ENCODE measurements at regions not wholly inside any gene's neighbourhood (a gene's known extent, or its start where the extent isn't known, plus 50 kb on each side); places are given as distances from the start of the nearest gene placed in this dataset.
"Not testable (repeated sequence)": the region's sequence is repeated elsewhere in the genome, so short reads cannot be mapped to it uniquely, and the experiment has no call there.

DNA sequence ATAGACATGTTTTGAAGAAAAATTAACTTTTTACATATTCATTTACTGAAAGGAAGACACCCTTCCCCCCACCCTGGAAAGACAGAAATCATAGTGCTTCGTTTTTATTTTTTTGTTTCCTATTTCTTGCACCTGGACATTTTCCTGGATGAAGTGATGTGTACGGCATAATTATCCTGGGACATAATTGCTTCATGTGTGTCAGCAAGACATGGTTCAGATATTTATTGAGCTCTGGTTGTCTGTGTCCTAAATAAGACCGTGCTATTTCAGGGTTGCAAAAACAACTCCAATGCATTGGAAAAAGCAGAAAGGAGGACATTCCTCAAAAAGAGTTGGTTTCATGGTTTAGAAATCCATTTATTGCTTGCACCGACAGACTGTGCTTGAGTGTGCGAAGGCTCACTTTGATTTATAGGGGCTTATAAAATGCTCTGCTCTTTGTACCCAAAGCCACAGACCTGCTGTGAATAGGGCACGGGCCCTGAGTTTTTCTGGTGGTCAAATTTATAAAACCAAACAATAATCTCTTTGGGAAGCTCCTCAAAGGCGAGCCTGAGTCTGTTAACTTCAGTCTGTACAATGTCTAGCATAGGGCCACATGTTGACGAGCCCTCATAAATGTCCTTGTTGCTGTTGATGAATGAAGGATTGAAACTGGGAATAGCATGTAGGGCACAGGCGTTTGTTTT lies 179.5 kb downstream of the SOX4 start:
- DNase-seq: no peak

DNA sequence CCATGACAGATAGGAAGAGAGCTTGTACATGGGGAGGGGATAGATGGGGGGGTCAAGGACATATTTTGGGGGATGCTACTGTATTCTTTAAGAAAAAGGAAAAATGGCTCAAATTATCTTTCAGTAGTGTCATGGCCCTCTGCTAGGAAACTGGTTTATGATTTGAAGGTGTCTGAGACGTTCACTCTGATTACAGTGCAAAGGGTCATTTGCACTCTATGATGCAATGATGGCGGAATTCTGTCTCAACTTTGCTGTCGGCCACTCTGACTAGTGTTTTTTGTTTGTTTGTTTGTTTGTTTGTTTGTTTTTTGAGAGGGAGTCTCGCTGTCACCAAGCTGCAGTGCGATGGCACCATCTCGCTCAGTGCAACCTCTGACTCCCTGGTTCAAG lies 180.0 kb downstream of the SOX4 start:
- no peak for DNase-seq

DNA sequence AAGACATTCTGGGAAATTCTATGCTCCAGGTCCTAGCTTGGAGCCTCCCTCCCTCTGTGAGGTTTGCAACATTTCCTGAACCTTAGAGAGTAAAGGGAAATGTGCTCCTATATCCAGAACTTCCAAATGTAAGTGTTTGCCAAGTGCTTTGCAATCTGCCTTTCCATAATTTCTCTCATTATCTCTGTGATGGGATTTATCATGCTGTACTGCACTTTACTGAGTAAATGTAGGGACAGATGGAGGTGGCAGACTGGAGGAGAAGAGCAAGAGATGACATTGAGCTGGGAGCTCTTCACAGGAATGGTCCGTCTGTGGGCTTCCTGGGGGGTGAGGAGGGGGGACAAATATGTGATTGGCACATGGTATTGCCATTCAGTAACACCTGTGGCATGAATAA lies 184.3 kb downstream of the SOX4 start:
- DNase-seq: no peak

DNA sequence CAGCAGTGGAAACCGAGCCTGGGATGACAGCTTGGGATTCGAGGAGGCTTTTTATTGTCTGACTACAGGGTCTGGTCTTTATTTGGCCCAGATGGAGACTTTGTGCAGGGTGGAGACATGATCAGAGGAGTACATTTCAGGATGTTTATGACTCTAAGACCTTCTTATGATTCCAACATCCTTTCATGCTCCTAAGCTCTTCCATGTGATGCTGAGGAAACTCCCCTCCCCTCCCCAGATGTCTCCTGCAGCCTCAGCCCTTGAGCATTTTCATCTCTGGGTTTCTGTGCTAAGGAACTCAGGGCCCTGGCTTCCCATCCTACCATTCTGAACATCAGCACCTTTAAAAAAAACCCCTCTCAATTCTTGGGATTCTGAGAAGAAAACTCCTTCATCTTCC lies 186.6 kb downstream of the SOX4 start:
- no peak for DNase-seq

DNA sequence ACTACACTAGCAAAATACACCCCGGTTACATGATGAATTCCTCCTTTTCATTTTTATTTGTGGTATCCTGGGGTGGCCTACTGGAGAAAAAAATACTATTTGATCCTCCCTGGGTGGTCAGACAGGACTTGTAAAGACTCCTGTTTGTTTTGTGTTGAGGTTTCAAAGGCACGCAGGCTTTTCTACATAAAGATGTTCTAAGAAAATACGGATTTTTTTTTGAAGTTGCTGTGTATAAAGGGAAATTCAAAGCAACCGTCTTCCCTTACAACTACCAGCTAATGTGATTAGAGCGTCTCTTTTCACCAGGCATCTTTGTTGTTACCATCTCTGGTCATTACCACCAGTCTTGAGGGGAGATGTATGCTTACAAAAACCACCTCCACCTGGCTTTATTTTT lies 187.1 kb downstream of the SOX4 start:
- no peak for DNase-seq

DNA sequence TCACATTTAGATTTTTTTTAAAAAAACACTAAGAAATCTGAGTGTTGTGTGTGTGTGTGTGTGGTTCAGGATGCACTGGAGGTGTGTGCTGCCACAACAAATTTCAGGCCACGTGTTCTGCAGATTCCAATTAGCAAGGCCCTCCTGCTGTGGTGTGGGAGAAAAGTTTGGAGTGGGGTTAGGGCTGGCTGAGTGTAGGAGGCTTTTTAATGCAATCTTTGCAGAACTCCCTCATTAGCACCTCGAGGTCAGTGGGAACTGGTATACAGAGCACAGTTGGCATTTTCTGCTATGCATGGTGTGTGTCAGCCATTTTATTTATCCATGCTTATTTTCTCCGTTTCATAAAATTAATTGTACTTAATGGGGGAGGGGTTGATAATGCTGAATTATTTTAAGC lies 187.6 kb downstream of the SOX4 start:
- DNase-seq: no peak

DNA sequence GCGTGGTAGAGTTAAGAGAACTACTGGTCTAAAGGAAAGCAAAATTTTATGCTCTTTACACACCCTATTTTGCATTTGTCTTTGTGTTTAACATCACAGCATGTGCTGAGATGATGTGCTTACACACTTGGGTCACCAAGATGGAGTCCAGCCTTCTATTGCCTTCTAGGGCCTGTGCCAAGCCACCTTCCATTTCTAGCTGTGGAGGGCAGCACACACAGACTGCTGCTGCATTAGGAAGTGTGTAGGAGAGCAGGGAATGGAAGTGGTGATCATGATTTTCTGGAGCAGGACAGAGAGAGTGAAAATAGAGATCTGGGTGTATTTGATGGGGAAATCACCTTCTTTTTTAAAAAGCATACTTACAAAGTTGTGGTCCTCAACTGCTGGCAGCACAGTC lies 191.6 kb downstream of the SOX4 start:
- DNase-seq: no peak

DNA sequence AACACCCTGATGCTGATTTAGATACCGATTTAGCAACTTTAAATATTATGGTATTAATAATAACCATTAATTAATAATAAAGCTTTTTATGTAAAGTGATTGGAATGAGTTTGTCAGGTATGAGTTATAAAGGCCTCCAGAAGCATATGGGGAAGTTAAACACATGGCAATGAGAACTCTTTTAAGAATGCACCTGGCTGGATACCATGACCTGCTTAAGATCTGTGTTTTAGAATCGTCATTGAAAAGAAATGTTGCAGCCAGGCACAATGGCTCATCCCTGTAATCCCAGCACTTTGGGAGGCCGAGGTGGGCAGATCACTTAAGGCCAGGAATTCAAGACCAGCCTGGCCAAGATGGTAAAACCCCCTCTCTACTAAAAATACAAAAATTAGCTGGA lies 197.5 kb downstream of the SOX4 start:
- no peak for DNase-seq

DNA sequence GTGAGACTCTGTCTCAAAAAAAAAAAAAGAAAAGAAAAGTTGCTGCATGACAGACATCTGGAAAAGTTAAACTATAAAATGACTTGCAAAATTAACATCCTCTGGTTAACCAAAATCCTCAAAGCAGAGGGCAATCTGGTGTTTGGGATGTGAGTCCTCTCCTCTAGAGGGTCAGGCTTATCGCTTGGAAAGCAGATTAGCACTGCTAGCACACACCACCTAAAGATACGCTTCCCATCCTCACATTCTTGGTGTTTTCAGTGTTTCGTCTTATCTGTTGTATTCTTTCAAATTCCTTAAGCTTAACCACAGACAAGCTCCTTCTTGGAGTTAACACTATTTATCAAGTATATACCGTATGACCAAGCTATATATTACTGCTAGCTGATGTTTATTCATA lies 198.0 kb downstream of the SOX4 start:
- no peak for DNase-seq

DNA sequence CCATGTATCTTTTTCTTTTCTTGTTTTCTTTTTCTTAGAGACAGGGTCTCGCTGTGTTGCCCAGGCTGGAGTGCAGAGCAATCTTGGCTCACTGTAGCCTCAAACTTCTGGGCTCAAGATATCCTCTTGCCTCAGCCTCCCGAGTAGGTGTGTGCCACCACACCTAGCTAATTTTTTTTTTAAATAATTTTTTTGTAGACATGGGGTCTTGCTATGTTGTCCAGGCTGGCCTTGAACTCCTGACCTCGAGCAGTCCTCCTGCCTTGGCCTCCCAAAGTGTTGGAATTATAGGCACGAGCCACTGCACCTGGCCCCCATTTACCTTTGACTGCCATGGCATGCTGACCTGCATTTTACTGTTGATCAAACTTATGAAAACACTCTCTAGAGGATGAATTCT lies 198.6 kb downstream of the SOX4 start:
- no peak for DNase-seq

DNA sequence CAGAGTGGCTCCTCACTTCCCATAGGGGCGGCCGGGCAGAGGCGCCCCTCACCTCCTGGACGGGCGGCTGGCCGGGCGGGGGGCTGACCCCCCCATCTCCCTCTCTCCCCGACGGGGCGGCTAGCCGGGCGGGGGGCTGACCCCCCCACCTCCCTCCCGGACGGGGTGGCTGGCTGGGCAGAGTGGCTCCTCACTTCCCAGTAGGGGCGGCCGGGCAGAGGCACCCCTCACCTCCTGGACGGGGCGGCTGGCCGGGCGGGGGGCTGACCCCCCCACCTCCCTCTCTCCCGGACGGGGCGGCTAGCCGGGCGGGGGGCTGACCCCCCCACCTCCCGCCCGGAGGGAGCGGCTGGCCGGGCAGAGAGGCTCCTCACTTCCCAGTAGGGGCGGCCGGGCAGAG lies 203.4 kb downstream of the SOX4 start:
- DNase-seq: not testable (repeated sequence)

DNA sequence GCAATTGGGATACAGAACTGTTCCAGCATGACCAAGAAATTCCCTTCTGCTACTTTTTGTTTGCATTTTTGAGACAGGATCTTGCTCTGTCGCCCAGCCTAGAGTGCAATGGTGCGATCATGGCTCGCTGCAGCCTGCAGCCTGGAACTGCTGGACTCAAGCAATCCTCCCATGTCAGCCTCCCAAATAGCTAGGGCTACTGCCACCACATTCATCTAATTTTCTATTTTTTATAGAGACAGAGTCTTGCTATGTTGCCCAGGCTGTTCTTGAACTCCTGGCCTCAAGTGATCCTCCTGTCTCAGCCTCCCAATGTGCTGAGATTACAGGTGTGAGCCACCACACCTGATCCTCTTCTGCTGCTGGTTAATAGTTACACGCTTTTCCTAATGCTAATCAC lies 204.9 kb downstream of the SOX4 start:
- no peak for DNase-seq

DNA sequence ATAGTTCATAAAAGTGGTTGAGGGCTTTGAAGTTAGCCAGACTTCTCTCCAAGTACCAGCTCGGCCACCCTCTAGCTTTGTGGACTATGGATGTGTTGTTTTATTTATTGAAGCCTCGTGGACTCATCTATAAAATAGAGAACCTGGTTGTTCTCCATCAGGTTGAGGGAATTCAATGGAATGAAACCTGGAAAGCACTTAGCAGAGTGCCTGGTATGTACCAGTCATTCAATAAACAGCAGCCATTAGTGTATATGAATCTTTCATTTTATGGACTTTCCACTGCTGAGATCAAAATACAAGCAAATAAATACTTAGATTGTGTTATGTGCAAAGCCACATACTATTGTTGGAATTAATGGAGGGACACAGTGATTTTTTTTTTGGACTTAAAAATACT lies 206.8 kb downstream of the SOX4 start:
- DNase-seq: no peak

DNA sequence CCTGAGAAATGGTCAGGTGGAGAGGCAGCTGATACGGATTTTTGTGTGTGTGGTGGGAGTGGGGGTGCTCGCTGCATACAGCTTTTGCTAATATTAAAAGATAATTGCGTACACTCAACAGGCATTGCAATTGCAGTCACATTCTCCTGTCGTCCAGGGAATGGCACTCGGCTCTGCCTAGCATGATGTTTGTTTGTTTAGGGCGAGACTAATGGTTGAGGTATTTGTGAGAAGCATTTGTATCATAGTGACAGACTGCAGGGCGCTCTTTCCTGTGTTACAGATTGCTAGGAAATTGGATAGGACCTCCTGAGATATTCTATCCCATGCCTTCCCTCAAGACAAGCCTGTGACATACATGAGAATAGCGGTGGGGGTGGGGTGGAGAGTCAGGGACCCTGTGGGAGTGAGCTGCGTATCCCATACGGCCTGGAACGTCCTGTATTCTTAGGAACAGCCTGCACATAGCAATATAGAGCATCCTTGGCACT lies 207.4 kb downstream of the SOX4 start:
- no peak for DNase-seq

DNA sequence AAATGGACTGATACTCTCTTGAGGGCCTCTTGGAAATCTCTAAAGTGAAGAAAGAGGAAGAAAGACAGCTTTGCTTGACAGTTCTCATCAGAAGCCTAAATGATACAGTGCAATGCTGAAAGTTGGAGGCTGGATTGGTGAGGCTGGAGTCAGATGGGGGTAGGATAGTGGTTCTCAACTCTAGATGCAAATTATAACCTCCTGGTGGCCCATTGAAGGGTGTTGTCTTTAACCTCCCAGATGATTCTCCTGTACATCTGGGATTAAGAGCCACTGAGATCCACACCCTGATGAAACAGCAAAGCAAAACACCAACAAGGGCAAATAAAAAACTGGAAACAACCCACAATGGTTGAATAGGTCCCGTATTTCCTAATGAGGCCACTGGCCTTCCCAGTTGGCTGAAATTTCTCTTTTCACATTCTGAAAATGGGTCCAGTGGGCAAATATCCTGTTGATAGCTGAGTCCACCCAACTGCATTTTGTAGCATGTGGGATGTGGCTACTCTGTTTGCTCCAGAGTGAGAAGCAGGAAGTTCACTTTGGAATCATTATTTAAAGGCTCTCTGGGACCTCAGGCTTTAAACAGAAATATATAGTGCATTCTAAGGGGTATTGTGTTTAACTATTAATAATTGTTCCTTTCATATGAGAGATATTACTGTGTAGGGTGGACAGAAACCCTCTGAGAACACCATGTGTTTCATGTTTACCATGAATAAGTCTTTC lies 208.1 kb downstream of the SOX4 start:
- DNase-seq: no peak

DNA sequence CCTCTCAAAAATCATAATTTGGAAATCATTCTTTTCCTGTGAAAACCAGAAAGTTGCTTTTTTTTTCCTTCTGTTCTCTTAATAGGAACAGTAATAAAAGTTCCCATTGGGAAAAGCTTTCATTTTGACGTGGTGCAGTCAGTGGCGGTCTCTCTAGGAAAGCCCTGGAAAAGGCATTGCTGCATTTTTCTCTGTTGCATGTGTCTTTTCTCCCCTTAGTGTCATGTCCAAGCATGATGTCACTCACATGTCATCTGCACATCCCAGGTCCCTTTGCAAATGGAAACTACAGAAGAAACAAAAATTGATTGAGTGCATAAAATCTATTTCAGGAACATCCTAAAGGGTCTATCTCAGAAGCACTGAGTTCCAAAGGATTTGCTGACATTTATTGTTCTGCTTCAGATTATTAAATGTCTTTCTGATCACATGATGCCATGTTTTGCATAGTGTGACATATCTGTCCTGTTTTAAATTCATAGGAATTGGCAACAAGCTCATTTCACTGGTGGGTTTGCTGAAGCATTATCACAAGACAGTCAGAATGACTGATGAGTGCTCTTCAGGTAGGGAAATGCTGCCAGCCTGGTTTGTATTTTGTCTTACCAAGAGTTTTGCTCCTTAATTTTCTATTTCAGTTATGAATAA lies 208.7 kb downstream of the SOX4 start:
- DNase-seq: no peak

DNA sequence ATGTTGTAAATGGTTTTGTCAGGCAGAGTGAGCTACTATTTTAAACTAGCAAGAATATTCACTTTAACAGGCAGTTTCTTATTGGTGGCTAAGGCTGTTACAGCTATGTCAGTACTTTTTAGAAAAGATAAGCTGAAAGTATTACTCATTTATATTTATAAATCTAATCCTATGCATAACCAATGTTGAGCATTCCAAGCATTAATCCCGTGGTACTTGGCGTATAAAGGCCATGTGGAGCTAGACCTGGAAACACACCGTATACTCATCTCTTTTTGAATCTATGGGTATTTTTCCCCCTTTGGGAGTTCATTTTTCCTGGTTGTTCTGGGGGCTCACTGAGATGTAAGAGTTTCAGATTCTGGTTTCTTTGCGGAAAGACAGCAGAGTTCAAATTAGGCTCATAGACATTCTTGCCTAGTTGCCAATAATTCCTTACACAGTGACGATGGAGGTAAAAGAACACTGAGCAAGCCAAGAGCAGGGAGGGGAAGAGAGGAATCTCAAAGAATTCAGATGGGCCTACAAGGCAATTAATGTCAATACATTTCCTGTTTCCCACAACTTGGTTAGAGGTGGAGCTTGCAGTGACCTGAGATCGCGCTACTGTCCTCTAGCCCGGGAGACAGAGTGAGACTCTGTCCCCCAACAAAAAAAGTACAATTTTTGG lies 211.5 kb downstream of the SOX4 start:
- DNase-seq: no peak

DNA sequence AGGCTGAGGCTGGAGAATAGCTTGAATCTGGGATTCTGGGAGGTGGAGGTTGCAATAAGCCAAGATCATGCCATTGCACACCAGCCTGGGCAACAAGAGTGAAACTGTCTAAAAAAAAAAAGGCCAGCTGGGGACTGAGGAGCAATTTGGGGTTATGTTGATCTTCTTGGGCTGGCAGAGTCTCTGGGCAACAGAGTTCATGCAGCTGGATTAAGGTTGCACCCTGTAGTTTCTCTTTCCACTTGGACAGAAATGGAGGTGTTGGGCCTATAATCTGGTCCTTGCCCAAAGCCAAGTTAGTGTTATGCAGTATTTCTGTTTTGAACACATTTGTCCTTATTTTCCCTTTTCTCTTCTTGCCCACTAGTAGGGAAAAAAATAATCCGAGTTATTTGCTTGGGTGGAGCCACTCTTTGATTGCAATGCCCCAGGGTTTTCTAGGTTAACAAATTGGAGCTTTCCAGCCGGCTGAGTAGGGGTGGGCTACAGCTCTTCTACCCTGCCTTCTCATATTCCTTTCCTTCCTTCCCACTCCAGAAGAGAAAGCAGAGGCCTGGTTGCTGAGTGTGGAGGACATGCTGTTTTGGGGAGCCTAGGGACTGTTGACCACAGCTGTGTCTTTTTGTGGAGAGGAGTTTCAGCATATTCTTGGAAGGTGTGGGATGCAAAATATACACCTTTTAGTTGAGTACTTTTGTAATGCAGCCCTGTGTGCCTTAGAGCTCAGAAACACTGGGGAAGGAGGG lies 213.9 kb downstream of the SOX4 start:
- DNase-seq: no peak

DNA sequence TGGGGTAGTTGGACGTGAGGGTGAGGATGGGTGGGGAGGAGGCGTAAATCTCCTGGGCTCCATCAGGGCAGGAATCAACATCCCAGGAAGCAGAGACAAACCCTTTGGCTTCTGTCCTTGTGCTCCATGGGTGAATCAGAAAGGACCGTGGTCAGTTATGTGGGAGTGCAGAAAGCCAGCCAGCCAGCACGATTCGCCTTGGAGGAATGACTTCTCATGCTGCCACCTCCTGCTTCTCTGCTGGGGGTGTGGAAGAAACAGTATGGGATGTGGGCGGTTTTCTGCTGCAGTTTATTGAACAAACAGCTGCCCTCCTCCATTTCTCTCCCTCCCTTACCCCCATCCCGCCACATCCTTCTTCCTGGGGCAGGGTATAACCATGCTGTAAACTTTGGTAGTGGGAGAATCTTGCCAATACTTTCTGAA lies 214.5 kb downstream of the SOX4 start:
- no peak for DNase-seq

DNA sequence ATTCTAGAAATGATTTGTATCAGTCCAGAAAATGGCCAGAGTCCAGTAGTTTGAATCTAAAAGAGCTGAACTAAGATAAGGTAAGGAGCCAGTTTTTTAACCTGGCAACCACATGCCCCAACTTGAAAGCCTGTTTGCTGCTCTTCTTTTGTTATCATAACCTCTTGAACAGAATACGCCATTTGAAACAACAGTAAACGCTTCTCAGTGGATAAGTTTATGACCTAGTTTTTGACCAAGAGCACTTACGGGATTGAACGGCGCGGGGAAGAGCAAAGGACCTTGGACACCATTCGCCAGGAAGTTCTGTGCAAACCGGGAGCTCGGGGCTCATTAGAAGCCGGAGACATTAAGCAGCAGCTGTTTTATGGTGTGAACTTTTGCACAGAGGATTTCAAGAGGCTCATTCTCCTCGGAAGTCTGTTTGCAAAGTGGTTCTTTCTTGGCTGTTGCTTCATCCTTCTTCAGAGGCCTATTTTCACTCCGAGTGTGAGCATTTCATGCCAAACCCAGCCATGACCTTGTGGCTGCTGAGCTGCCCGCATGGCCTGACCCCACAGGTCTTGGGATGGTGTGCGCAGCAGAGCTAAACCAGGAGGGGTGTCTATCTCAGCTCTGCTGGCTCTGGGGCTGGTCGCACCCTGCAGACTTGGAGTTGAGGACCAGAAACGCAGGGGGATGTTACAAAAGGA lies 215.1 kb downstream of the SOX4 start:
- DNase-seq: no peak

DNA sequence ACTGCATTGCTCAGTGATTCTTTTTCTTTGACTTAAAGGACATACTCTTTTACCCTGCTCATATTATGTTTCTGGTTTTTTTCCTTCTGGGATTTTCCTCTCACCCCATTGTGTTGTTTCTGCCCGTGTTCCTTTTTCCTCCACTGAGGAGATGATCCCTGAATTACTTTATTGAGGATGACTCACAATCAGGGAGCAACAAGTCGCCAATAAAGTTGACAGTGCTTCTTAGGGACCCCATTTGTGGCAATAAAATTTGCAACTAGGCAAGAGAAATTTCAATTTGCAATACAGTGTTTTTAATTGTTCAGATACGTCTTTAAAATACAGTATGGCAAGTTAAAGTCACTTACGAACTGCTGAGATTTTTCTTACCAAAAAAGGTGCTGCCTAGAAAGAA lies 217.9 kb downstream of the SOX4 start:
- DNase-seq: no peak

DNA sequence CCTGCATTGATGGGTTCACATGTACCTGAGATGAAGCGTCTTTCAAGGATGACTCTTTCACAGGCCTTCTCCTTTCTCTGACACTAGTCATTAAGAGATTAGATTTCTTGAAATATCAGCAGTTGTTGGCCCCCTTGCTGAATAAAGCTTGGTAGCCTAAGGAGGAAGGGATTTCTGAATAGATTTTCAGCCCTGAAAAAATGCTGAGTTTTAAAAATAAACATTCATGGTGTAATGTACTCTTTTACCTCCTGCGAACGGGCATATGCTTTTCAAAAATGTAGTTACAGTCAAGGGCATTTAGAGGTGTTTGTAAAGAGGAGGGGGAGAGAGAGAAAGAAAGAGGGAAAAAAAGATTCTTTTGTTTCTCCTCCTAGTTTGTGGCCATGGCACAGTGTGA lies 222.7 kb downstream of the SOX4 start:
- no peak for DNase-seq
